ENCODE measurements at regions not wholly inside any gene's neighbourhood (a gene's known extent, or its start where the extent isn't known, plus 50 kb on each side); places are given as distances from the start of the nearest gene placed in this dataset.

GRCh38 chr10:62501547-62501946 lies 127.4 kb downstream of the ZNF365 start:
- no peaks in the 10 kb centered on the region for H3K27me3 ChIP-seq
- no peak overlapping the region for H3K4me3 ChIP-seq
- H3K4me1 ChIP-seq = no peaks in the 10 kb centered on the region
- no peaks in the 10 kb centered on the region for H3K36me3 ChIP-seq
- no peaks in the 10 kb centered on the region for H3K9me3 ChIP-seq
- no peak for DNase-seq (ENCODE audit: low spot score in 2 of 2)
- intact Hi-C loops (cut with DNase I; ENCODE audit: low total_unique reads) = no loop called here
- no peak overlapping the region for H3K27ac ChIP-seq
- TF ChIP-seq, protein P1, sequence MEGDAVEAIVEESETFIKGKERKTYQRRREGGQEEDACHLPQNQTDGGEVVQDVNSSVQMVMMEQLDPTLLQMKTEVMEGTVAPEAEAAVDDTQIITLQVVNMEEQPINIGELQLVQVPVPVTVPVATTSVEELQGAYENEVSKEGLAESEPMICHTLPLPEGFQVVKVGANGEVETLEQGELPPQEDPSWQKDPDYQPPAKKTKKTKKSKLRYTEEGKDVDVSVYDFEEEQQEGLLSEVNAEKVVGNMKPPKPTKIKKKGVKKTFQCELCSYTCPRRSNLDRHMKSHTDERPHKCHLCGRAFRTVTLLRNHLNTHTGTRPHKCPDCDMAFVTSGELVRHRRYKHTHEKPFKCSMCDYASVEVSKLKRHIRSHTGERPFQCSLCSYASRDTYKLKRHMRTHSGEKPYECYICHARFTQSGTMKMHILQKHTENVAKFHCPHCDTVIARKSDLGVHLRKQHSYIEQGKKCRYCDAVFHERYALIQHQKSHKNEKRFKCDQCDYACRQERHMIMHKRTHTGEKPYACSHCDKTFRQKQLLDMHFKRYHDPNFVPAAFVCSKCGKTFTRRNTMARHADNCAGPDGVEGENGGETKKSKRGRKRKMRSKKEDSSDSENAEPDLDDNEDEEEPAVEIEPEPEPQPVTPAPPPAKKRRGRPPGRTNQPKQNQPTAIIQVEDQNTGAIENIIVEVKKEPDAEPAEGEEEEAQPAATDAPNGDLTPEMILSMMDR (IDR thresholded peaks at IDR 0.05) = no peak
- no peak for TF ChIP-seq POLR2A (IDR thresholded peaks at IDR 0.05)
- TF ChIP-seq POLR2AphosphoS5 (IDR thresholded peaks at IDR 0.05) = no peak

GRCh38 chr10:62502995-62503613 lies 128.9 kb downstream of the ZNF365 start:
- Histone ChIP-seq H3K9me3 (no peaks in the 10 kb centered on the region), H3K4me3 (no peak overlapping the region), H3K4me1 (no peaks in the 10 kb centered on the region), H3K27ac (no peak overlapping the region), H3K27me3 (no peaks in the 10 kb centered on the region), H3K36me3 (no peaks in the 10 kb centered on the region)
- intact Hi-C loops (cut with DNase I; ENCODE audit: low total_unique reads) = no loop called here
- no peak for TF ChIP-seq POLR2AphosphoS5 (IDR thresholded peaks at IDR 0.05)
- no peak for TF ChIP-seq POLR2A (IDR thresholded peaks at IDR 0.05)
- TF ChIP-seq, protein P1 (IDR thresholded peaks at IDR 0.05) = no peak
- DNase-seq (ENCODE audit: low spot score in 2 of 2) = no peak

DNA sequence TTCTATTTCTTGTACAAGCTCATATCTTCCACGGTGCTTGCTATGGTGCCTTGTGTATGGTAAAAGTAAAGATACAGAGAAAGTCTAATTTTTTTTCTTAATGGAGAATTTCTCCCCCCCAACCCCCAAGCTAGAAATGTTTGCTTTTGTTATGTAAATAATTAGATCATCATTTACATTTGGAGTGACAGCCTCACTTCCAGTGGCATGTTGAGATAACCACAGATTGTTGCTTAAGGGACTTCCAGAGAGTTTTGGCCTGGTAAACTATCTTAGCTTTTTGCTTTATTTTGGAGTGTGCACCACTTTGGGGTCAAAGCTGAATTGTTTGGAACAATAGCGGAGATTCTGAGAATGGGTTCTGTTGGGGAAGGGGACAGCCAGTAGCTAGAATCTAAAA lies 129.7 kb downstream of the ZNF365 start:
- Histone ChIP-seq H3K4me3 (no peak overlapping the region), H3K27me3 (no peaks in the 10 kb centered on the region), H3K4me1 (no peaks in the 10 kb centered on the region), H3K36me3 (no peaks in the 10 kb centered on the region), H3K27ac (no peak overlapping the region), H3K9me3 (no peaks in the 10 kb centered on the region)
- no peak for DNase-seq (ENCODE audit: low spot score in 2 of 2)
- TF ChIP-seq, protein P1 (IDR thresholded peaks at IDR 0.05) = no peak
- TF ChIP-seq POLR2AphosphoS5 (IDR thresholded peaks at IDR 0.05) (no peak), POLR2A (IDR thresholded peaks at IDR 0.05) (no peak)
- intact Hi-C loops (cut with DNase I; ENCODE audit: low total_unique reads) = no loop called here

DNA sequence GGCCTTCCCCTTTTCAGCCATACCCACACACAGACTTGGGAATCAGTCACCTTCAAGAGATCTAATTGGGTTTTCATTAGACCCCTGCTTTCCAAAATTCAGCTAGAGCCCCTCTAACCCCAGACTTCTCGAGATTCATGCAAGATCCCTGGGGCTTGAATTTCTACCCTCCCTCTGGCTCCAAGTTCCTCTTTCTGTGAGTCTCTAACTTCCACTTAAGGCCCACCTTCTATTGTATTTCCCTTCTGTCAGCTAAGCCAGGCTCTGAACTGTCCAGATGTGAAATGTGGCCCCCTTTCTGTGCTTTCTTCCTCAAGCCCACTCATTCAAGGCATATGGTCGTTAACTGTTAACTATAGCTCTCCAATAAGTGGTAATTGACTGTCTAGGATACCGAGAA lies 132.2 kb downstream of the ZNF365 start:
- intact Hi-C loops (cut with DNase I; ENCODE audit: low total_unique reads) = no loop called here
- Histone ChIP-seq H3K27ac (no peak overlapping the region), H3K27me3 (no peaks in the 10 kb centered on the region), H3K9me3 (no peaks in the 10 kb centered on the region), H3K36me3 (no peaks in the 10 kb centered on the region), H3K4me1 (no peaks in the 10 kb centered on the region), H3K4me3 (no peak overlapping the region)
- TF ChIP-seq, protein P1 (IDR thresholded peaks at IDR 0.05) = no peak
- TF ChIP-seq POLR2A (IDR thresholded peaks at IDR 0.05) = no peak
- no peak for TF ChIP-seq POLR2AphosphoS5 (IDR thresholded peaks at IDR 0.05)
- no peak for DNase-seq (ENCODE audit: low spot score in 2 of 2)

DNA sequence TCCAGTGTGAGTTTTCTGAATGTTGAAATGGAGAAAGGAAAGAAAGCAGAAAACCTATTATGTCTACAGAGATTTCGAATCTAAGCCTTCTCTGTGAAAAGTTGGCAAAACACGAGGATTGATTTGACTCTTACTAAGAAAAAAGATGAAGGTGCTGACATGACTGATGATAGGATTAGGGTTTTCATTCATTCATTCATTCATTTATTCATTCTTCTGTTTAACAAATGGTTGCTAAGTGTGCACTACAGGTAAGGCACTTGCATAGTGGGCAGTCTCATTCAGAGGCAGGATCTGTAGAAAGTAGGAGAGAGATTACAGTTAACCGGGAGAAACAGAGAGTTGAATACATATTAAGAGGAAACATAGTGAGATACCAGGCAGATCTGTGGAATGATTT lies 137.1 kb downstream of the ZNF365 start:
- Histone ChIP-seq H3K27ac (no peak overlapping the region), H3K4me3 (no peak overlapping the region), H3K36me3 (no peaks in the 10 kb centered on the region), H3K9me3 (no peaks in the 10 kb centered on the region), H3K4me1 (no peaks in the 10 kb centered on the region), H3K27me3 (no peaks in the 10 kb centered on the region)
- intact Hi-C loops (cut with DNase I; ENCODE audit: low total_unique reads) = no loop called here
- no peak for DNase-seq (ENCODE audit: low spot score in 2 of 2)
- TF ChIP-seq, protein P1 (IDR thresholded peaks at IDR 0.05) = no peak
- TF ChIP-seq POLR2AphosphoS5 (IDR thresholded peaks at IDR 0.05) = no peak
- no peak for TF ChIP-seq POLR2A (IDR thresholded peaks at IDR 0.05)

All from breast epithelium (tissue), 4 donors.